Fibroblast of skin of left quadriceps (primary cell): ENCODE measurements at regions not wholly inside any gene's neighbourhood (a gene's known extent, or its start where the extent isn't known, plus 50 kb on each side); places are given as distances from the start of the nearest gene placed in this dataset.
"Not testable (repeated sequence)": the region's sequence is repeated elsewhere in the genome, so short reads cannot be mapped to it uniquely, and the experiment has no call there.

Source experiments
- DNase-seq, 2 experiments: peaks; one replicate each; pipeline ENCODE4 v3.0.0-alpha.2; 2013; ENCODE audit warnings: low read depth in 2 of 2

DNA sequence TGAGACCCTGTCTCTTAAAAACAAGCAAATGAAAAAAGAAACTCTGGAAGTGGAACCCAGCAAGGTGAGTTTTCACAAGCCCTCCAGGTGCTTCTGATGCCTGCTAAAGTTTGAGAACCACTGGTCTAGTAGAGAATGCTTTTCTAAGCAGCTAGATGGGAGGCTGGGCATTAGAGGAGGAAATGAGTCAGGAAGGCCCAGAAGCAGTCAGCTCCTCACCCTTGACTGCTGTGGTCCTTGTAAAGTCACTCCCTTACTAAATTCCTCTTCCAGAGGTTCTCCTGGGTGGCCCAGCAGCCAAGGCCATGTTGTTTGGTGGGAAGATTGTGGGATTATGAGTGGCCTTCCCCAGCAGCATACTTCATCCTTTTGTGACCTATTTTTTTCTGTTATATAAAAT is 52.0 kb upstream of the FYN start:
- DNase-seq = peak; percentile 32 to 34

DNA sequence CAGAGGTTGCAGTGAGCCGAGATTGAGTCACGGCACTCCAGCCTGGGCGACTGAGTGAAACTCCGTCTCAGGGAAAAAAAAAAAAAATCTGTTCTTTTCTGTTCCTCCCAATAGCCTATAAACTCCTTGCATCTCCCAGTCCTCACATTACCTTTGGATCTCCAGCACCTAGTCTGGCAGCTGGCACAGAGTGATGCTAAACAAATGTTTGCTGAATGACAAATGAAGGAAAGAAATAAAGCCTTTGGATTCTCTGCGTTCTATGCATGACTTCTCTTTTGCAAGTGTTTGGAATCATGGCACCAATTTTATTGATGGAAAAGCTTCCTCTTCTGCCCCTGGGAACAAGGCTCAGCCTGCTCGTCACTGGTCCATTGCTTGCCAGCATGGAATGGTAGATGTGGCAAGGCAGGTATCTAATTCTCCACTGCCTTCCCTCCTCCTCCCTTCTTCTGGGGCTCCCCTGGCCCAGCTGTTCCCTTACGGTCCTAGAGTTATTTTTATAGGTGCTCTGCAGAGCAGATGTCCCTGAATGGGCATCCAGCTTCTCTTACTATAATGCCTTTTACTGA is 53.6 kb upstream of the FYN start:
- no peak for DNase-seq

DNA sequence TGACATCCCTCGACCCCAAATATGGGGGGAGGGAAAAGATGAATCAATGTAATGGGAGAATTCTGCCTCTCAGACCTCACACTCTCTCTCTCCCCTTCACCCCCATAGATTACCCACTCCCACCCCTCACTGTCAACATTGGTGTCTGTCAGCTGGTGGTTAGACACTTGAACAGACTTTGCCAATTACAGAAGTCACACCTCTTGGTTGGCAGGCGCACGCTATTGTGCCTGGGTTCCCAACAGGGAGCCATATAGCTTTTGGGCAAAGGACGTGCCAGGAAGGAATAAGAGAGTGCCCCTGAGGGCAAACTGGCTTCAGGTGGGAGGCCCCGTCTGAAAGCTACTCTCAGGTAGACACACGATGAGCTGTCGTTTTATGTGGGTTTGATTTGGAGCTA is 54.1 kb upstream of the FYN start:
- DNase-seq = no peak

DNA sequence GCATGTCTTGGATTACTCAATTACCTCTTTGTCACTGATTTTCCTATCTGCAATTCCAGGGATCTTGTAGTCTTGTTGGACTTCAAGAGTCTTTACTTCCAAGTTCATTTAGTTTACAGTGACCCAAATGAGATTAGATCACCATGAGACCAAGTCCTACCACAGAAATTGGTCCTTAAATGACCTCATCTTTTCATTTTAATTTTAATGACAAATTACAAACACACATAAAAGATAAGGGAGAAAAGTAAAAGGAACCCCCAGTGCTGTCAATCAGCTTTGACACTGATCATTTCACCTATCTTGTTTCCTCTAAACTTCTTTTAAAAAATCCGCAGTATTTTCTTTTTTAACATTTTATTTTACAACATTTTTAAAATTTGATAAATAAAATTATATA is 54.9 kb upstream of the FYN start:
- no peak for DNase-seq

DNA sequence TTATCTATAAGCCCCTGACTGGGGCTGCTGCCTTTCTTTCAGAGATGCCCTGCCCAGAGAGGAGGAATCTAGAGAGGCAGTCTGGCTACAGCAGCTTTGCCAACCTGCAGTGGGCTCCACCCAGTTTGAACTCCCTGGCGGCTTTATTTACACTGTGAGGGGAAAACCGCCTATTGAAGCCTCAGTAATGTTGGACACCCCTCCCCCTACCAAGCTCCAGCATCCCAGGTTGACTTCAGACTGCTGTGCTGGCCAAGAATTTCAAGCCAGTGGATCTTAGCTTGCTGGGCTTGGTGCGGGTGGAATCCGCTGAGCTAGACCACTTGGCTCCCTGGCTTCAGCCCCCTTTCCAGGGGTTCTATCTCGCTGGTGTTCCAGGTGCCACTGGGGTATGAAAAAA is 61.4 kb upstream of the FYN start:
- DNase-seq = not testable (repeated sequence)

DNA sequence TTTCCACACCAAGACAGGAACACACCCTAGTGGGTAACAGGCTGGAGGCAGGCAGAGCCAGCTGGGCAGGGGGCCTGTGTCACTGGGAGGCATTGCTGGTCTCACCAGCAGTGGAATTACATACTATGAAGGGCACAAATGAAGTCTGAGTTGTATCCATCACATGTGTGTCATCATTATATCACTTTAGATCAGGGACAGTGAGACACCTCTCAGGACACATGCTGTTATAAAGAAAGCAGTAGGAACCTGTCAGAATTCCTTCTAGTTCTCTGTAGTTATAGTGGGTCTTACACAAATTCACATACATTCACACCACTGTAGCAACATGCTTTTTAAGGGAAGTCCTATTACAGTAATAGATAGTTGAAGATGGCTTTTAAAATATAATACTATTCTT is 63.5 kb upstream of the FYN start:
- no peak for DNase-seq

DNA sequence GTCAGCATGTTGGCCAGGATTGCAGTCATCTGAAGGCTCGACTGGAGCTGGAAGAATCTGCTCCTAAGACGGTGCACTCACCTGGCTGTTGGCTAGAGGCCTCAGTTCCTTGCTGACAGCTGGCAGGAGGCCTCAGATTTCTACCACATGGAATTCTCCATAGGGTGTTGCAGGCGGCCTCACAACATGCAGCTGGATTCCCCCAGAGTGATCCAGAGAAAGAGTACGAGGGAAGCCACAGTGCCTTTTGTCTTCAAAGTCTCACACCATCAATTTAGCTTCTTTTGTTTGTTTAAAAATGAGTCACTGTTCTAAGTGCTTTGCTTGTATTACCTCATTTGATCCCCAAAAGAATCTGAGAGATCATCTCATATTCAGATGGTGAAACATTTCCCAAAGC is 65.5 kb upstream of the FYN start:
- DNase-seq = peak in 1 of 2 experiments; percentile 56

DNA sequence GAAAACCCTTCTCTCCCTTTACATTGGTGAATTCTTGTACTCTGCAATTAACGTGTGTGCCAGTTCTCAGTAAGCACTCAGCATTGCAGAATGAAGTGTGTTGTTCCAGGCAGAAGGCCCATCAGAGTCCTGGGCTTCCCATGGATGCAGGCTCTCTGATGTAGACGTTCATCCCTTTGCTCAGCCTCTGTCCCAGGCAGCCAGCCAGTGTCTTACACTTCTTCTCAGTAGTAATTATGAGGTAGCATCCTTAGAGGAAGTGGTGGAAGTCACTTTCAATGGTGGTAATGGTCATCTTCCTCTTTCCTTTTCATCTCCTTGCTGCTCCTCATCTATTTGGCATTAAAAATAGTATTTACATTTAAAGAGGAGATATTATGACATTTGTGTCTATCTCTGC is 66.7 kb upstream of the FYN start:
- DNase-seq = no peak

DNA sequence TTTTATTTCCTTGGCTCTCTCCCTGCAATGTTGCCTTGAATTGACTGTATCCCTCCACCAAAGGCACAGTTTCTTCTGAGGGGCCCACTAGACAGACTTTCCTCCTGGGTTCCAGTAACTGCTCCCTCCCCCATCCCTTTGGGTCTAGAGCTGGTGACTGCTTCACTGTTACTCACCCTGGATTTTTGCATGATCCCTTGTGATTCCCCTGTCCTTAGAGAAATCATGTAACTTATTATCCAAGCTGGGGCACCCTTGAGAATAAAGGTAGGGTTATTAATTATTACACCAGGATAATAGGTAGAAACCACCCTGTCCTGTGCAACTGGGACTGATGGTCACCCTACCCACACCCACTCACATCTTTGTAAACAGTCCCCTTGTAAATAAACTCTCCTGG is 67.5 kb upstream of the FYN start:
- no peak for DNase-seq

DNA sequence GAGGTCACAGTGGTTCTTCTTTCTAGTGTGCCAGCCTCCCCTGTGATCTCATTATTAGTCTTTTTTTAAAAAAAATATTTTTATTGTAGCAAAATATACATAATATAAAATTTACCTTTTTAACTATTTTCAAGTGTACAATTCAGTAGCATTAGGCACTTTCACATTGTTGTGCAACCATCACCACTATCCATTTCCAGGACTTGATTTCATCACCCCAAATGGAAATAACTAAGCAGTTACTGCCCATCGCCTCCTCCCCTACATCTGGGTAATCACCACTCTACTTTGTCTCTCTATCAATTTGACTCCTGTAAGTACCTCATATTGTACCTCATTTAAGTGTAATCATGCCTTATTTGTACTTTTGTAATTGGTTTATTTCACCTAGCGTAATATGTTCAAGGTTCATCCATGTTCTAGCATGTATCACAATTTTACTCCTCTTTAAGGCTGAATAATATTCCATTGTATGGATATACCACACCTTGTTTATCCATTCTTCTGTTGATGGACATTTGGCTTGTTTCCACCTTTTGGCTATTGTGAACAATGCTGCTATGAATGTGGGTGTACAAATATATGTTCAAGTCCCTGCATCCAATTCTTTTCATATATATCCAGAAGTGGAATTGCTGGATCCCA is 68.6 kb upstream of the FYN start:
- no peak for DNase-seq

DNA sequence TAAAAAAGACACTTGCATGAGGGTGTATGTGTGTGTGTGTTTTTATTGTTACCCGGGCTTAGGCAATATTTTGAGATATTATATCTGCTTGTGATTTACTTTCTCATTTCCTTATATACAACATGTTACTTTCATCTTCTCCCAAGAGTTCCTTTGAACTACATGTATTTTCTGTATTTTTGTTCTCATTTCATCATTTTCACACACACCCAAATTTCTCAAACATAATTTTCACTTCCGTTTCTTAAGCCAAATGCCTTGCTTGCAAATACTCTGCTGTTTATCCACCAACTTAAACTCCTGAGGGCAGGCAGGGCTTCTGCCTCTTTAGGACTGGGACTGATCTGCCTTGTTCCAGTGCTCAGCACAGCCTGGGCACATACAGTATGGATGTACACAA is 69.3 kb upstream of the FYN start:
- no peak for DNase-seq

DNA sequence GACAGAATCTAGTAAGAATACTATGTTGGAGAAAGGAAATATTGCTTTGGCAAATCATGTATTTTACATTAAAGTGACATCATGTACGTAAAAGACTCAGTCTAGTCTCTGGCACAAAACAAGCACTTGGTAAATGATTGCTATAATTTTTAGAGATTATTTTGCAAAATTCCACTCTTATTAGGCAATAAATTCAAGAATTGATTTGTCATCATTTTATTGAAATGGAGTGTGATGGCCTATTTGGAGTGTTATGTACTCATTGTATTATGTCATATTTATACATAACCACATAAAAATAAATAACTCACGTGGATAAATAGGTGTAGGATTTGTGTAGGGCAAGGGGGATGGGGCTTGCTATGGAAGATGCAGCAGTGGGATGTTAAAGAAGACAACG is 70.0 kb upstream of the FYN start:
- DNase-seq = no peak

DNA sequence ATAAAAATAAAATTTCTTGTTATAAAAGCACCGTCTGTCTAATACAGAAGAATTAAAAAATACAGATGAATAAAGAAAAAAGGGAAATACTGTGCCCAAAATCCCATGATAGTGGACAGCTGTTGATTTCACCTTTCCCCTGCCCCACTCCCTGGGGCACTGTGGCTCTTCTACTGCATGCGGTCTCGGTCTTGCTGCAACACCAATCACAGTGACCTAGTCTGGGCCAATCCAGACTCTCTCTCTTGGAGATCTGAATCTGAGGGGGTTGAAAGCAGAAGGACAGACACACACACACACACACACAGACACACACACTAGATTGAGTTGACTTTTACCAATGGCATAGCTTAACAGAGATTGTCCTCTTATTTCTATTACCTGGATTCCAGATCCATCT is 70.5 kb upstream of the FYN start:
- no peak for DNase-seq

DNA sequence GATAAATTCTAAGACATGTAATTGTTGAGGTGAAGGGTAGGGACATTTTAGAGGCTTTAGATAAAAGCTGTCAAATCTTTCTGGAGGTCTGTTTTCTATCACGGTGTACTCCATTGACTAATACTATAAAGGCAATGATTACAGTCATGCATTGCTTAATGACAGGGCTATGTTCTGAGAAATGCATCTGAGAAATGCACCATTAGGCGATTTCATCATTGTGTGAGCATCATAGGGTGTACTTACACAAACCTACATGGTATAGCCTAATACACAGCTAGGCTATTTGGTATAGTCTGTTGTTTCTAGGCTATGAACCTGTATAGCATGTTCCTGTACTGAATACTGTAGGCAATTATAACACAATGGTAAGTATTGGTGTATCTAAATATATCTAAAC is 71.3 kb upstream of the FYN start:
- DNase-seq = no peak

DNA sequence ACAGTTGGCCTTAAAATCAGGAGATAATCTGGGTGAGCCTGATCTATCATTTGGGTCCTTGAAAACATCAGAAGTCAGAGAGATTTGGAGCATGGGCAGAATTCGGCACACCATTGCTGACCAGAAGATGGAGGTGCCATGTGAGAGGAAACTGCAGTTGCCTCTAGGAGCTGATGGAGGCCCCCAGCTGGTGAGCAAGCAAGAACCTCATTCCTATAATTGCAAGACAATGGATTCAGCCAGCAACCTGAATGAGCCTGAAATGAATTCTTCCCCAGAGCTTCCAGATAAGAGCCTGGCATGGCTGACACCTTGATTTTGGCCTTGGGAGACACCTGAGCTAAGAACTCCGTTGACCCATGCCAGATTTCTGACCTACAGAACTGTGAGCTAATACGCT is 76.3 kb upstream of the FYN start:
- DNase-seq = no peak

DNA sequence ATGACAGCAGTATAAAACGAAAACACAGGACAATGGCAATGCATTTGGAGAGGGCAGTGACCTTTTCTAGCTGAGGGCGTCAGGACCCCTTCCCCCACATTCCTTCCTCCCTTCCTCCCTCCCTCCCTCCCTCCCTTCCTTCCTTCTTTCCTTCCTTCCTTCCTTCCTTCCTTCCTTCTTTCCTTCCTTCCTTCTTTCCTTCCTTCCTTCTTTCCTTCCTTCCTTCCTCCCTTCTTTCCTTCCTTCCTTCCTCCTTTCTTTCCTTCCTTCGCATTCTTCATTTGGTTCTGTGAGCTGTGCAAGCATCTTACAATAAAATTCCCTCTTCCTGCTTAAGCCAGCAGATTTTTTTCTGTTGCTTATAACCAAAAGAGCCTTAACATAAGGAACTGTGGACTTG is 76.7 kb upstream of the FYN start:
- DNase-seq = not testable (repeated sequence)

DNA sequence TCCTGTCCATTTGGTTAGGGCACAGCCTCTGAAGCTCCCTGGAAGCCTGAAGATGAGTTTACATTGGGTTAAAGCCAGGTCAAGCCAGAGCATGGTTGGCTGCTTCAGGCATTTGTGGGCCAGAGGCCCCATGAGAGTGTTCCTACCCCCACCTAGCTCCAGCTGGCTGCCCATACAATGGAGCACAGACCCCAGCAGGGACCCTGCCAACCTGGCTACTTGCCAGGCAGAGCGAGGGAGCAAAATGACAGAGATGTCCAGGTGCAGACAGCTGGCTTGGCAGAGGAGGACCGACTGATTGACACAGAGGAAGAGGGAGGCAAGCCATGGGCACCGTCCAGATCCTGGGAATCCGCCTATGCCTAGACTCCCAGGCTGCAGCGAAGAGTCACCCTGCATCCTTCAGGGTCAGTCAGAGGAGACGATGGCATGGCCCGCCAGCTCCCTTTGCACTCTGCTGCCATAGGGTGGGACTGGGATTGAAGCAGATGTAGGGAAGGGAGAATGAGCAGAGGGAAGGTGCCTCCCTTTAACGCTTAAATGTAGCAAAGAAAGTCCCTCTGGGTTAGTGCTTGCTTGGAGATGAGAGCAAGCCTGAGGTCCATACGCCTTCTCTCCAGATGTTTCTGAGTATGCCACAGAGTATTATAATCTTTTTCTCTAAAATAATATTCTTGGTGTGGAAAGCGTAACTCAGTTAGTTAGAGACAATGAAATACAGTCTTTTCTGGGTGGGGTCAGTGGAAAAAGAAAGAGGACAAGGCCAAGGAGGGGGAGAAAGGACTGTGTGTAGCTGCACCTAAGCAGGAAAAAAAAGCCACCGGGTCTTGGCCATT is 77.6 kb upstream of the FYN start:
- no peak for DNase-seq

DNA sequence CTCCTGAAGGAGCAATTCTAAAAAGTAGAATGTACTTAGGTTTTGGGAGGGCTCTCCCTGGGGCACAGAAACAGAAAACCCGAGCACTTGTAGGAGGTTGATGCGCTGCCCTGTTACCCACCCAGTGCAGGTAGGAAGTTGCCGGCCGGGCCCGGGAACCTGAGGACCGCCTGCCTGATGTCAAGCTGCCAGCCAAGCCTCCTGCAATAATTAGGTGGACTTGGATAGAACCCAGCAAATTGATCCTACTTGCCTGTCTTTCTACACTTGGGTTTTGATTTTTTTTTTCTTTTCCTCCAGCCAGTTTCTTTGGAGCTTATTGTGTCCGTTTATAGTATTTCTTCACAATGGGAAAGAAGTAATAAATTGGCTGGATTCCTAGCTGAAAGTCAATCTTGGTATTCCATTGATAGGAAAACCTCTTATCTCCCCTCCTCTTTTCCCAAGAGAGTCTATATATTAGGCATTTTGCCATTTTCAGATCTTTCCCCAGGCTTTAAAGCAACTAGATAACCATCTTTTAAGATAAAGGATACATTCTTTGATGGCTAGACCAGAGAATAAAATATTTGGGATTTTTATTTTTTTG is 78.3 kb upstream of the FYN start:
- DNase-seq = no peak

DNA sequence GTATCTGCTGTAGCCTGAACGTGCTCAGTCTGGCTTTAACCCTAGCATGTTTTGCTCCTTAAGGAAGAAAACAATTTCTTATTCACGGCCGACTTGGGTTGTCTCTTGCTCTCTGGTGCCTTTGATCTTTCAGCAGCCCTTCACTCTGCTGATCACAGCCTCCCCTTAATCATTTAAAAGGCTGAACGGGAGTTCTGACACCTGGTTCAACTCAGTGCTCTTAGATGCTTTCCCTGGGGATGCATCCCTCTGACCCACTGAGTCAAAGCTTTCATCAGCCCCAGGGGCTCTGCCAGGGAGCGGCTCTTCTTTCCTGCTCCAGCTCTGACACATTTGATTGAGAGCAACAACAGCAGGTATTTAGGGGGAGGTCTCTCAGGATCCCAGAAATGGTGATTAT is 79.0 kb upstream of the FYN start:
- DNase-seq = no peak

DNA sequence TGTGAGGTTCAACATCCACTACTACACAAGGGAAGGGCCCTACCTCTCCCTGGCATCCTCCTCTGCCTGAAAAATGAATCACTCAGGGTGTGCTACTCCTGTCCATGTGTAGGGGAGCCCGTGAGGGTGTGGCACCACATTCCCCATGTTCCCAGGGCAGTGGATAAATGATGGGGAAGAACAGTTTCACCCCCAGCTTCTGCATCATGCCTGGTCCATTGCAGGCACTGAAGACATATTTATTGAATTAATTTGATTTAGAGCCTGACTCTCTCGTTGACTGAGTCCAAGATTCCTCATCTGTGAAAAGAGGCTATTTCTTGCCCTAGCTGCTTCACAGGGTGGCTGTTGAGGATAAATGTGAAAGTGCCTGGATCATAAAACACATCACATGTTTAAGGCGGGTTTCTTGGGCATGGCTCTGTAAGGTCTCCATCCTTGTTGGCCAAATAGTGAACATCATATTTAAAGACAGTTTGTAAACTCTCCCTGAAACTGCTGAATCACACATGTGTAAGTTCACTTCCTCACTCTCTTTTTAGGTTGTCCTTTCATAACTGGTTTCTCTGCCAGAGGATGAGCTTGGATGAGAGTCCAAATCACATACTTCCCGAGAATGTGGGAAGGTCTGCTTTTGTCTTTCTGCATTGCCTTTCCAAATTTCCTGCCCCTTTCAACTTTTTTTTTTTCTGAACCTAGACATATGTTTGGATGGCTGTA is 79.7 kb upstream of the FYN start:
- DNase-seq = peak; percentile 62 to 74

DNA sequence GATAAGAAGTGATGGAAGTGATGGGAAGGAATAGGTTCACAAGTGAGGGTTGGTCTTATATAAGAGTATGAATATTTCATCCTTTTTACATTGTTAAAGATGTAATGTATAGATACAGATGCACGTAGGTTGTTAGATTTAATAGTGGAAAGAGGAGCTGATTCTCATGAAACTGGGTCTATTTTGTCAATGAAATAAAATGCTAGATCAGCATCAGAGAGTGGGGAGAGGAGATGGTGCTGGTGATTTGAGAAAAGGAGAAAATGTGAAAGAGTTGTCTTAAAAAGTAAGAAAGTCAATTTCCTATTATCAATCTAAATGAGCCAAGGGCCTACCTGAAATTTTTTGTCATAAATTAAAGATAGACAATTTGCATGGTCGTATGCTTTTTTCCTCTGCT is 82.8 kb upstream of the FYN start:
- DNase-seq = no peak

DNA sequence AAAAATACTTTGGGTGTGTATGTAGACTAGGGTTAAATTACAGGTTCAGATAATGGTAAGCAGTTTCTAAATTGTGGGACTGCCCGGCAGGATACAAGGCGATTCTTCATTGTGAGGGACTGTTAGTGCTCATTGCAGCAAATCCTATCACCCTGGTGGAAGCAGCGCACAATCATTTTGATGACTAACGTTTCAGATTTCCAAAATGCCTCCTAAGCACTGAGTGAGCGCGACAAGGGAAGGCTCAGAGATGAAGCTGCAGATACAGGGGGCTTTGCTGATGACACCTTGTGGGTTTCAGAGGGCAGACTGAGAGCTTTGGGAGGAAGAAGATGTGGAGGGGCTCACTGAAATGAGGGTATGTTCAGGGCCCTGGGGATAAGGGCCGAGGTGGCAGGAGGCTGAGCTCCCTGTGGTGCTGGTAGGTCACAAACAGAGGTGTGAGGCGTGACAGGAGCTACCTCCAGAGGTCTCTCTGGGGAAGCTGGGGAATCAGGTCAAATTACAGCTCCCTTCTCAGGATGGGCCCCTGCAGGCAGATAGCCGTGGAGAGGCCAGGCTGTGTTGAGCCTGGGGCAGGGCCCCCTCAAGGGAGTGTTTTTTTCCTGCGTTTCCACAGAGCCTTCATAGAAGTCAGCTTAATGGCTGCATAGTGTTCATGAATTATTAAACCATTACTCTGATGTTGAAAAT is 84.5 kb upstream of the FYN start:
- no peak for DNase-seq
